Hepatocyte (in vitro differentiated cells): ENCODE measurements at regions not wholly inside any gene's neighbourhood (a gene's known extent, or its start where the extent isn't known, plus 50 kb on each side); places are given as distances from the start of the nearest gene placed in this dataset.
A peak's percentile ranks its signal among the peaks of the same experiment; 100 is the strongest.

Experiments
- DNase-seq: peaks from one replicate; pipeline ENCODE4 v3.0.0-alpha.2; 2016; ENCODE audit warnings: low spot score
- H2AFZ ChIP-seq: fragments of 200-600 bp; sonication (generic); 2 replicates; pipeline ENCODE4 v1.6.0; 2016; ENCODE audit warnings: antibody characterized with exemption, mild to moderate bottlenecking
- H3K27ac ChIP-seq: fragments of 200-600 bp; sonication (generic); 2 replicates; pipeline ENCODE4 v1.5.1; 2016; ENCODE audit warnings: mild to moderate bottlenecking
- H3K27me3 ChIP-seq: fragments of 200-600 bp; sonication (generic); 2 replicates; pipeline ENCODE4 v1.6.1; 2016
- H3K36me3 ChIP-seq: fragments of 200-600 bp; sonication (generic); replicated peaks from 2 replicates; pipeline ENCODE4 v1.5.1; 2016; ENCODE audit warnings: low read depth; ENCODE audit not compliant: insufficient read depth
- H3K4me1 ChIP-seq: fragments of 200-600 bp; sonication (generic); 2 replicates; pipeline ENCODE4 v1.5.1; 2016; ENCODE audit warnings: mild to moderate bottlenecking, moderate library complexity; ENCODE audit not compliant: insufficient read depth
- H3K4me2 ChIP-seq: fragments of 200-600 bp; sonication (generic); 2 replicates; pipeline ENCODE4 v1.6.0; 2016
- H3K4me3 ChIP-seq: fragments of 200-600 bp; sonication (generic); 2 replicates; pipeline ENCODE4 v1.5.1; 2016; ENCODE audit warnings: mild to moderate bottlenecking
- H3K79me2 ChIP-seq: fragments of 200-600 bp; sonication (generic); 2 replicates; pipeline ENCODE4 v1.6.0; 2017; ENCODE audit warnings: mild to moderate bottlenecking
- H3K9me2 ChIP-seq: fragments of 200-600 bp; sonication (generic); replicated peaks from 2 replicates; pipeline ENCODE4 v1.6.0; 2017; ENCODE audit warnings: mild to moderate bottlenecking; ENCODE audit not compliant: insufficient read depth
- H3K9me3 ChIP-seq: fragments of 200-600 bp; sonication (generic); 2 replicates; pipeline ENCODE4 v1.5.1; 2016; ENCODE audit warnings: low read depth, mild to moderate bottlenecking
- H4K20me1 ChIP-seq: fragments of 200-600 bp; sonication (generic); 2 replicates; pipeline ENCODE4 v1.6.0; 2016; ENCODE audit warnings: mild to moderate bottlenecking; ENCODE audit not compliant: insufficient read depth, poor library complexity, severe bottlenecking
- CTCF ChIP-seq: fragments of 200-600 bp; sonication (generic); IDR thresholded peaks from 2 replicates; pipeline ENCODE4 v1.5.1; 2016; ENCODE audit warnings: antibody characterized with exemption, mild to moderate bottlenecking; ENCODE audit not compliant: poor library complexity
- EZH2 ChIP-seq: fragments of 200-600 bp; sonication (generic); IDR thresholded peaks from 2 replicates; pipeline ENCODE4 v1.6.1; 2016; ENCODE audit warnings: antibody characterized with exemption, mild to moderate bottlenecking, borderline replicate concordance
- EZH2phosphoT487 ChIP-seq: fragments of 200-600 bp; sonication (generic); IDR thresholded peaks from one replicate; pipeline ENCODE4 v1.6.1; 2018; ENCODE audit warnings: antibody characterized with exemption, mild to moderate bottlenecking, low read depth, moderate library complexity; ENCODE audit not compliant: unreplicated experiment, severe bottlenecking
- WGBS: methylation state at CpG from one replicate; pipeline ENCODE4 v1.1.6; 2016; ENCODE audit warnings: low lambda C conversion rate; ENCODE audit errors: missing lambda C conversion rate; 5-methylcytosine and 5-hydroxymethylcytosine counted together

- Histone ChIP-seq H3K36me3 (no peaks in the 10 kb centered on the region), H3K9me2 (no peaks in the 10 kb centered on the region), H2AFZ (no peak overlapping the region), H3K27ac (peak overlapping the region; percentile 0), H3K4me3 (no peak overlapping the region), H3K79me2 (no peaks in the 10 kb centered on the region), H3K9me3 (no peaks in the 10 kb centered on the region), H3K27me3 (no peaks in the 10 kb centered on the region), H4K20me1 (no peaks in the 10 kb centered on the region), H3K4me2 (no peak overlapping the region), H3K4me1 (peaks cover 4% of the 10 kb centered on the region)
- TF ChIP-seq EZH2, result no peak
- no peak for TF ChIP-seq CTCF
- TF ChIP-seq EZH2phosphoT487, result no peak
- 58% methylated on average over 2 of the region's 2 CpGs for WGBS
- no peak for DNase-seq
Observed at GRCh38 chr5:119879446-119879845, 250.1 kb downstream of the FAM170A start.

- Histone ChIP-seq H2AFZ (no peak overlapping the region), H3K9me2 (no peaks in the 10 kb centered on the region), H3K4me1 (no peaks in the 10 kb centered on the region), H3K4me2 (no peak overlapping the region), H3K79me2 (no peaks in the 10 kb centered on the region), H3K36me3 (no peaks in the 10 kb centered on the region), H3K9me3 (no peaks in the 10 kb centered on the region), H3K27me3 (no peaks in the 10 kb centered on the region), H4K20me1 (no peaks in the 10 kb centered on the region), H3K4me3 (no peak overlapping the region), H3K27ac (no peak overlapping the region)
- WGBS, result 67% methylated on average over 2 of the region's 2 CpGs
- DNase-seq, result no peak
- TF ChIP-seq EZH2phosphoT487, result no peak
- no peak for TF ChIP-seq CTCF
- TF ChIP-seq EZH2, result no peak
Observed at GRCh38 chr5:119895066-119895465, 265.7 kb downstream of the FAM170A start.

GRCh38 chr5:119896826-119897536 lies 267.6 kb downstream of the FAM170A start:
- Histone ChIP-seq H2AFZ (no peak overlapping the region), H3K4me2 (no peak overlapping the region), H3K27ac (no peak overlapping the region), H3K9me3 (no peaks in the 10 kb centered on the region), H3K36me3 (no peaks in the 10 kb centered on the region), H3K4me3 (no peak overlapping the region), H3K4me1 (no peaks in the 10 kb centered on the region), H3K27me3 (no peaks in the 10 kb centered on the region), H3K79me2 (no peaks in the 10 kb centered on the region), H3K9me2 (no peaks in the 10 kb centered on the region), H4K20me1 (no peaks in the 10 kb centered on the region)
- no peak for TF ChIP-seq EZH2phosphoT487
- no peak for TF ChIP-seq EZH2
- no peak for TF ChIP-seq CTCF
- 42% methylated on average over 2 of the region's 2 CpGs for WGBS
- peak; percentile 10 for DNase-seq
